ENCODE measurements at regions not wholly inside any gene's neighbourhood (a gene's known extent, or its start where the extent isn't known, plus 50 kb on each side); places are given as distances from the start of the nearest gene placed in this dataset.

- ChIA-PET CTCF (no interaction called here), POLR2A (no interaction called here)
- Histone ChIP-seq H3K27me3 (ENCODE audit: control insufficient read depth, insufficient read depth, low read length) (peaks cover 9% of the 10 kb centered on the region), H3K27ac (ENCODE audit: low read depth, low read length) (no peak overlapping the region), H3K4me3 (ENCODE audit: low read depth, low read length) (no peak overlapping the region), H3K9me3 (ENCODE audit: control insufficient read depth, insufficient read depth, low read length) (no peaks in the 10 kb centered on the region)
- DNase-seq (ENCODE audit: low read depth, low spot score), result no peak
- TF ChIP-seq CTCF (IDR thresholded peaks at IDR 0.05; ENCODE audit: low read depth, low read length), result no peak
Measured at GRCh38 chr4:38581426-38582106, 82.4 kb upstream of the KLF3 start.

- CTCF ChIA-PET, result no interaction called here
- POLR2A ChIA-PET, result no interaction called here
Measured at GRCh38 chr4:38582445-38582844, 81.6 kb upstream of the KLF3 start.

GRCh38 chr4:38582889-38583470 lies 81.0 kb upstream of the KLF3 start:
- Histone ChIP-seq H3K27me3 (ENCODE audit: control insufficient read depth, insufficient read depth, low read length) (peaks cover 11% of the 10 kb centered on the region), H3K27ac (ENCODE audit: low read depth, low read length) (no peak overlapping the region), H3K9me3 (ENCODE audit: control insufficient read depth, insufficient read depth, low read length) (no peaks in the 10 kb centered on the region), H3K4me3 (ENCODE audit: low read depth, low read length) (no peak overlapping the region)
- DNase-seq (ENCODE audit: low read depth, low spot score), result no peak
- ChIA-PET POLR2A (no interaction called here), CTCF (no interaction called here)
- no peak for TF ChIP-seq CTCF (IDR thresholded peaks at IDR 0.05; ENCODE audit: low read depth, low read length)

More at GRCh38 chr4:38582445-38582844, 81.6 kb upstream of the KLF3 start:
- peaks cover 10% of the 10 kb centered on the region for H3K27me3 ChIP-seq (ENCODE audit: control insufficient read depth, insufficient read depth, low read length)
- TF ChIP-seq CTCF (IDR thresholded peaks at IDR 0.05; ENCODE audit: low read depth, low read length), result no peak
- no peaks in the 10 kb centered on the region for H3K9me3 ChIP-seq (ENCODE audit: control insufficient read depth, insufficient read depth, low read length)
- DNase-seq (ENCODE audit: low read depth, low spot score), result no peak
- no peak overlapping the region for H3K27ac ChIP-seq (ENCODE audit: low read depth, low read length)
- H3K4me3 ChIP-seq (ENCODE audit: low read depth, low read length), result no peak overlapping the region

GRCh38 chr4:38585871-38586270 lies 78.1 kb upstream of the KLF3 start:
- Histone ChIP-seq H3K27ac (ENCODE audit: low read depth, low read length) (no peak overlapping the region), H3K27me3 (ENCODE audit: control insufficient read depth, insufficient read depth, low read length) (peaks cover 11% of the 10 kb centered on the region), H3K4me3 (ENCODE audit: low read depth, low read length) (no peak overlapping the region), H3K9me3 (ENCODE audit: control insufficient read depth, insufficient read depth, low read length) (no peaks in the 10 kb centered on the region)
- DNase-seq (ENCODE audit: low read depth, low spot score), result no peak
- POLR2A ChIA-PET, result no interaction called here
- CTCF ChIA-PET, result interaction anchor here (0.7 kb wide), 1 partner anchor 197 kb away, joined by 5 read pairs; no protein-coding TSS in a partner anchor
- no peak for TF ChIP-seq CTCF (IDR thresholded peaks at IDR 0.05; ENCODE audit: low read depth, low read length)

GRCh38 chr4:38587106-38587505 lies 76.9 kb upstream of the KLF3 start:
- ChIA-PET POLR2A (no interaction called here), CTCF (no interaction called here)
- TF ChIP-seq CTCF (IDR thresholded peaks at IDR 0.05; ENCODE audit: low read depth, low read length), result no peak
- peaks cover 11% of the 10 kb centered on the region for H3K27me3 ChIP-seq (ENCODE audit: control insufficient read depth, insufficient read depth, low read length)
- DNase-seq (ENCODE audit: low read depth, low spot score), result no peak
- H3K9me3 ChIP-seq (ENCODE audit: control insufficient read depth, insufficient read depth, low read length), result no peaks in the 10 kb centered on the region
- no peak overlapping the region for H3K4me3 ChIP-seq (ENCODE audit: low read depth, low read length)
- H3K27ac ChIP-seq (ENCODE audit: low read depth, low read length), result no peak overlapping the region
